ENCODE measurements at regions not wholly inside any gene's neighbourhood (a gene's known extent, or its start where the extent isn't known, plus 50 kb on each side); places are given as distances from the start of the nearest gene placed in this dataset.

DNA sequence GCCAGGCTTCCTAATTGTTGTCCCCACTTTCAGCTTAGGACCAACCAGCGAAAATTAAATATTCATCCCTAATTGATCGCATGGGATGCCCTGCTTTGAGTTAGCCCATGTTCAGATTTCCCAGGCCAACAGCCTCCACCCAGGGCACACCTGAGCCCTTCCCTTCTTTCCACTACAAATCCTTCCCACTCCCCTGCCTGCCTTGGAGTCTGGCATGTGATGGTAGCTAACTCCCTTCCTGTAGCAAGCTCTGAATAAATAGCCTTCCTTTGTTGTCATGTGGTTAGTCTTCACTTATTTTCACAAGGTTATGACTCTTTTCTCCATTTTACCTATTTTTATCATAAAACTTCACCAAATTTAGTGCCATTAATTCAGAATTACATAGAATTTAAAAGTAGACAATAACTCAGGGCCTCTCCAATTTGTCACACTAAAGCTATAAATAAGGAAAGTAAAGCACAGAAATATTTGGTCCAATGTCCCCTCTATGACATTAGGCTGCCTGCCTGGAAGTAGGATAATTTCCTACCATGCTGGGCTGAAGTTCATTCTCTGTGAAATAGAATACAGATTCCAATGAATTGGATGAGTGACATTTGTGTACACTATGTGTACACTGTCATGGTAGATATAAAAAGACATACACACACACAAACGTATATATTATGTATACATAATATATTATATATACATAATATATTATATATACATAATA, 166.4 kb upstream of the CPEB2 start (continued):
- TF ChIP-seq CBX5 (IDR thresholded peaks at IDR 0.05; ENCODE audit: low read depth, low read length) = no peak

Data from H1 (cell line).